ENCODE measurements at regions not wholly inside any gene's neighbourhood (a gene's known extent, or its start where the extent isn't known, plus 50 kb on each side); places are given as distances from the start of the nearest gene placed in this dataset.

DNA sequence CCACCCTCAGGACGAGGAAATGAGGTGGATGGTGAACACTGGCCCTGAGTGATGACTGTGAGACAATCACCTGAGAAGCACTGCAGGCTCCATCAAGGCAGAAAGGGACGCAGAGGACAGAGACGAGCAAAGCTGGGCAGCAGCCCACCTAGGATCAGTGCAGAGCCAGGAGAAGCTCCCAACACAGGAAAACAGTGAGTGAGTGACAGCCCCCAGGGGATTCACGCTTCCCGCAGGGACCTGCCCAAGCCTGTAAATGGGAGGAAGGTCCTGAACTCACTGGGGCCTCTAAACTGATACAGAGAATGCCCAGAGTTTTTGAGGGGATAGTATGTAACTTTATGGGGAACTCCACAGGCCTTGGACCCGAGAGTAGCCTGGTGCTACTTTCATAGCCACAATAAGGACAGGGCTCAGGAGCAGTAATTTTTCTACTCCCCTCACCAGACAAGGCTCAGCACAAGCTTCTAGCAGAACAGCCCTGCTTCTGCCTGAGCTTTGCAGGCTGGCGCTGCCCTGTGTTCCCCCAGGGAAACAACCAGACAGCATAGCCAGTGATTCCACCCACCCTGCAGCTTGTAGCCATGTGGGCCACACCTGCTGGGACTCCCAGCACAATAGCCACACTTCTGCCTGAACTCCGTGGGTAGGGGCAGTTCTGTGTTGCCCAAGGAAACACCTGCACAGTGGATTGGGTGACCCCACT is 708.4 kb downstream of the POM121L12 start:
- Histone ChIP-seq H3K9me3 (no peaks in the 10 kb centered on the region), H3K4me1 (replicated peaks) (no peaks in the 10 kb centered on the region), H3K4me3 (no peak overlapping the region), H3K27ac (no peak overlapping the region), H3K27me3 (replicated peaks; ENCODE audit: insufficient read depth) (no peaks in the 10 kb centered on the region), H3K36me3 (no peaks in the 10 kb centered on the region)
- no peak for DNase-seq (ENCODE audit: low spot score)
- WGBS = 67% methylated on average over 8 of the region's 8 CpGs
- TF ChIP-seq POLR2A (IDR thresholded peaks at IDR 0.05) (no peak), POLR2AphosphoS5 (IDR thresholded peaks at IDR 0.05) (no peak)
- TF ChIP-seq, protein P1, sequence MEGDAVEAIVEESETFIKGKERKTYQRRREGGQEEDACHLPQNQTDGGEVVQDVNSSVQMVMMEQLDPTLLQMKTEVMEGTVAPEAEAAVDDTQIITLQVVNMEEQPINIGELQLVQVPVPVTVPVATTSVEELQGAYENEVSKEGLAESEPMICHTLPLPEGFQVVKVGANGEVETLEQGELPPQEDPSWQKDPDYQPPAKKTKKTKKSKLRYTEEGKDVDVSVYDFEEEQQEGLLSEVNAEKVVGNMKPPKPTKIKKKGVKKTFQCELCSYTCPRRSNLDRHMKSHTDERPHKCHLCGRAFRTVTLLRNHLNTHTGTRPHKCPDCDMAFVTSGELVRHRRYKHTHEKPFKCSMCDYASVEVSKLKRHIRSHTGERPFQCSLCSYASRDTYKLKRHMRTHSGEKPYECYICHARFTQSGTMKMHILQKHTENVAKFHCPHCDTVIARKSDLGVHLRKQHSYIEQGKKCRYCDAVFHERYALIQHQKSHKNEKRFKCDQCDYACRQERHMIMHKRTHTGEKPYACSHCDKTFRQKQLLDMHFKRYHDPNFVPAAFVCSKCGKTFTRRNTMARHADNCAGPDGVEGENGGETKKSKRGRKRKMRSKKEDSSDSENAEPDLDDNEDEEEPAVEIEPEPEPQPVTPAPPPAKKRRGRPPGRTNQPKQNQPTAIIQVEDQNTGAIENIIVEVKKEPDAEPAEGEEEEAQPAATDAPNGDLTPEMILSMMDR (IDR thresholded peaks at IDR 0.05) = no peak
- intact Hi-C loops (cut with DNase I) = no loop called here

DNA sequence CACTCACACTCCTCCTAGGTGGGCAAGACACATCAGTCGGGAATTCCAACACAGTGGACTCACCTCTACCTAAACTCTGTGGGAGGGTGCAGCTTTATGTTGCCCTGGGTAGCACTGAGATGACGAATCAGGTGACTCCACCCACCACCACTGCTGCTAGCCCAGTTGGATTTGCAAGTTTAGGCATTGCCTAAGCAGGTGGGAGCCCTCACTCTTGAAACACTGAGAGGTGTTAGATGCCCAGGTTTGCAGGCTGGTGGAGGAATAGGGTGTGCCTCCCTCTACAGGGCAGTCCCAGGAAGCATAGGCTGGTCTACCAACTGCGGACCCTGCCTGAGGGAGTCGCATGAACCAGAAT is 708.9 kb downstream of the POM121L12 start:
- DNase-seq (ENCODE audit: low spot score) = no peak
- H3K36me3 ChIP-seq = no peaks in the 10 kb centered on the region

DNA sequence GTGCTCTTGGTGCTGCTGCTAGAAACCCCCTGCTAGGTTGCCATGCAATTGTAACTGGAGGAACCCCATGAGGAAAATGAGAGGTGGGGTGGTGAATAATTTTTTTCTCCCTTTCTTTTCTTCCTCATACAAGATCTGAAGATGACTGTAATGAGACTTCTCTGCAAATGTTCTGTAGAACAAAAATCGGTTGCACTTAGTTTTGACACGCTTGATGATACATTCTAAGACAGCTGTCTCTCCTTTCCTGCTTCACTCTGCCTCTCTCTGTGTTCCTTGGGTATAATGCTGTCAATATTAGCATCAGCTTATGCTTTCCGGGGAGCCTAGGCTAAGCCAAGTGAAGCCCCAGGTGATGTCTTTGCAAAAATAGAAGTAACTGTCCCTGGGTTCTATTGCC is 721.5 kb downstream of the POM121L12 start:
- H3K27ac ChIP-seq = no peak overlapping the region
- no peaks in the 10 kb centered on the region for H3K36me3 ChIP-seq
- TF ChIP-seq, protein P1 (IDR thresholded peaks at IDR 0.05) = no peak
- TF ChIP-seq POLR2A (IDR thresholded peaks at IDR 0.05) (no peak), POLR2AphosphoS5 (IDR thresholded peaks at IDR 0.05) (no peak)
- intact Hi-C loops (cut with DNase I) = loop anchor here (5.0 kb wide), 1 partner anchor 50 kb away; no protein-coding TSS in a partner anchor
- H3K4me1 ChIP-seq (replicated peaks) = no peaks in the 10 kb centered on the region
- H3K4me3 ChIP-seq = no peak overlapping the region
- 92% methylated on average over 3 of the region's 3 CpGs for WGBS
- no peak for DNase-seq (ENCODE audit: low spot score)
- no peaks in the 10 kb centered on the region for H3K27me3 ChIP-seq (replicated peaks; ENCODE audit: insufficient read depth)
- H3K9me3 ChIP-seq = no peaks in the 10 kb centered on the region

More for the DNA sequence above, 708.9 kb downstream of the POM121L12 start:
- 76% methylated on average over 4 of the region's 4 CpGs for WGBS
- Histone ChIP-seq H3K27ac (no peak overlapping the region), H3K4me3 (no peak overlapping the region), H3K4me1 (replicated peaks) (no peaks in the 10 kb centered on the region), H3K27me3 (replicated peaks; ENCODE audit: insufficient read depth) (no peaks in the 10 kb centered on the region), H3K9me3 (no peaks in the 10 kb centered on the region)
- TF ChIP-seq POLR2A (IDR thresholded peaks at IDR 0.05) (no peak), POLR2AphosphoS5 (IDR thresholded peaks at IDR 0.05) (no peak)
- TF ChIP-seq, protein P1 (IDR thresholded peaks at IDR 0.05) = no peak
- intact Hi-C loops (cut with DNase I) = no loop called here

- no peaks in the 10 kb centered on the region for H3K9me3 ChIP-seq
- H3K36me3 ChIP-seq = no peaks in the 10 kb centered on the region
- H3K4me1 ChIP-seq (replicated peaks) = no peaks in the 10 kb centered on the region
- TF ChIP-seq POLR2A (IDR thresholded peaks at IDR 0.05) = no peak
- TF ChIP-seq, protein P1 (IDR thresholded peaks at IDR 0.05) = no peak
- no peak for TF ChIP-seq POLR2AphosphoS5 (IDR thresholded peaks at IDR 0.05)
- no peak overlapping the region for H3K4me3 ChIP-seq
- H3K27me3 ChIP-seq (replicated peaks; ENCODE audit: insufficient read depth) = no peaks in the 10 kb centered on the region
- no peak for DNase-seq (ENCODE audit: low spot score)
- no peak overlapping the region for H3K27ac ChIP-seq
- intact Hi-C loops (cut with DNase I) = no loop called here
Measured at GRCh38 chr7:53768186-53768585, 732.8 kb downstream of the POM121L12 start.

DNA sequence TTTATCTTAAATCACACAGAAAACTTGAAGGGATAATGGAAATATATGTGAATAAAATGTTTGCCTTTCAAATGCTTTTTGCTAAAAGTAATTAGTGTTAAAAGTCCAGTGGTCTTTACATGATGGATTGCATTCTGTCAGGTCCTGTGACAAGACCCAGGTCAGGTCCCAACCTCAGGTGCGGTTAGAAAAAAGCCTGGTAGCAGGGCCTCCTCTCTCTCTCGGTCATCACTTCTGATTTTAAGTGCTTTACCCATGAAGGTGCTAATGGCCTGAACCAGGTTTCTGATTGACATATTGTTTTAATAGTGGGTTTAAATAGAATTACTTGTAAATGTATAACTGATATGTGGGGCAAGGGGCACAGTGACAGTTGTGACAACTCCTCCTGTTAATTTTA is 736.3 kb downstream of the POM121L12 start:
- 72% methylated on average over 2 of the region's 2 CpGs for WGBS
- Histone ChIP-seq H3K27ac (no peak overlapping the region), H3K36me3 (no peaks in the 10 kb centered on the region), H3K9me3 (no peaks in the 10 kb centered on the region), H3K4me3 (no peak overlapping the region), H3K27me3 (replicated peaks; ENCODE audit: insufficient read depth) (no peaks in the 10 kb centered on the region), H3K4me1 (replicated peaks) (no peaks in the 10 kb centered on the region)
- intact Hi-C loops (cut with DNase I) = no loop called here
- TF ChIP-seq POLR2A (IDR thresholded peaks at IDR 0.05) (no peak), POLR2AphosphoS5 (IDR thresholded peaks at IDR 0.05) (no peak)
- TF ChIP-seq, protein P1 (IDR thresholded peaks at IDR 0.05) = no peak
- no peak for DNase-seq (ENCODE audit: low spot score)

Data from prostate gland (tissue), 2 donors.